GM18519 (cell line): ENCODE measurements at regions not wholly inside any gene's neighbourhood (a gene's known extent, or its start where the extent isn't known, plus 50 kb on each side); places are given as distances from the start of the nearest gene placed in this dataset.
A peak's percentile ranks its signal among the peaks of the same experiment; 100 is the strongest.

ENCODE experiments used
- ATAC-seq: cut with Tn5 transposase; IDR thresholded peaks from one replicate; pipeline ENCODE4 v1.9.1; 2021; ENCODE audit warnings: mild to moderate bottlenecking, moderate library complexity; ENCODE audit not compliant: unreplicated experiment, low FRiP score

DNA sequence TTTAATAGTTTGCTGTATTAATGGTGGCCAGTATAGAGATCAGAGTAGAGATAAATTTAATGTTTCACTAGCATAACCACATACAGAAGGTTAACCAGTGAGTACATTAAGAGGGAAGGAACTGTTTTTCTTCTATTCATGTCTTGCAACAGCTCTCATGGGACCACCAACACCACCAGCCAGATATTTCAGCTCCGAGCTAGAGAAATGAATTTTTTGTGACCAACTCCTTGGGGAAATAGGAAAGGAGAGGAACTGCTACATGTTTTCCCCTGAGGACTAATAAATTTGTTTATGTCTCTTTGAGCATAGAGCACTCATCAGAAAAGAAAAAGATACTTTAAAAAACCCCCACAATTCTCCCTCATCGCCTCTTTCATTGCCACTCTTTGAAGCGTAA lies 247.5 kb downstream of the MBNL1 start:
- no peak for ATAC-seq

DNA sequence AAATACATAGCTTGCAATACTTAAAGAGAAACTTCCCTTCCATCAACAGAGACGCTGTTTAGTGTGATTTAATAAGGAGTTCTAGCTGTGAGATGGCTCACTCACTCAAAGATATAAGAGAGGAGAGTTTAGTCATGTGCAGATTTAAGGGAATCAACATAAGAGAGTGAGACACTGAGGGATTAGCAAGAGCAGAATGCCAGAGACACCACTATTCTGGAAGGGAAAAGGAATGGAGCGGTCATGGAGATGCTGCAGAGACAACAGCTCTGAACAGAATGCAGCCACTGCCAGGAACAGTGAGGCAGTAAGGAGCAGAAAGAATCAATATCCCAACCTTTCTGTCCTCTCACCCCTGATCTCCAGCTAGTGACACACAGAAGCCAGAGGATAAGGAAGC lies 248.8 kb downstream of the MBNL1 start:
- ATAC-seq = no peak

DNA sequence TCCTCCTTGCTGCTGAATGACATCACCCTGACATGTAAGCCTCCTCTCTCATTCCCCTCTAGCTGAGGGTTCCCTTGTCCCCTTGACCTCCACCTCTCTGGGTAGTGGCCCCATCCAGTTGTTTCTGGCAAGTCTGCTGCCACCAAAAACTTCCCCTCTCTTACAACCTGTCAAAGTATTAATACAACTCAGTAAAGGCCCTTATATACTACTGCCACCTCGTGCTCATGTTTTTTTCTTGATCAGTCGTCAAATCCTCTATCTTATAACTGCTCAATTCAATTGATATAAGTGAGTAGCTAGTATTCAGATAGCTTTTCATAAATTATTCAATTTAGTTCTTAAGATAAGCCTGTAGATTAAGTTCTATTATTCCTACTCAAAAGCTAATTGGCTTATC lies 249.6 kb downstream of the MBNL1 start:
- peak; percentile 29 for ATAC-seq

DNA sequence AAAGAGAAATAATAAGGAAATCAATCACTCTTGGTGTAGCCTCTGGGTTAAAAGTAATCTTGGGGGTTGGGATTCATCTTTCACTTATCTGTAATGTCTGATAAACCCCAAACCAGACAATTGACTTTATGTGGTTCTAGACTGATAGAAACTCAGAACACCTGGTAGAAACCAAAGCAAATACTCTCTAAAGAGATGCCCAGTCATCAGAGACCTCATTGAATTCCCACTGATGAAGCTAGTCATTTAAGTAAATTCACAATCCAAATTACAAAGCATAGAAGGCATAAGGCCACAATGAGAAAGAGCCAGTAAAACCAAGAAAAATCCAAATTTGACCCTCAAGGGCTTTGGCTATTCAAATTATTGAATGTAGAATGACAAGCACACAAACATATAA lies 250.6 kb downstream of the MBNL1 start:
- ATAC-seq = peak; percentile 61

DNA sequence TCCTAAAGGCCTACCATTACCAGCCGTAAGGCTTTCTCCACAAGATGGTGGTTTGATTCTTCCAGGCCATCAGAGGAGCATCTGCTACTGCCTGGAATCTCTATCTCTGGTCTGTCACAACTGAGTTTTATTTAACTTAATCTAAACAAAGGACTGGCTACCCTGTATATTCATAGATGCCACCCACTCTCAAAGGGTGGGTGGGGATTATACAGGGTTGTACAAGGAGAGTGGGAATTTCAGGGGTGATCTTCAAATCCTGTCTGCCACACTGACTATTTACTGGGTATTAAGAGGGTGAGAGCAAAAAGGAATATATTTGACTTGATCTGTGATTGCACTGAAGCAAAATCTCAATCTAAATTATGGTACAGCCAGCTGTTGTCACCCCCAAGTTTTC lies 253.3 kb downstream of the MBNL1 start:
- no peak for ATAC-seq

DNA sequence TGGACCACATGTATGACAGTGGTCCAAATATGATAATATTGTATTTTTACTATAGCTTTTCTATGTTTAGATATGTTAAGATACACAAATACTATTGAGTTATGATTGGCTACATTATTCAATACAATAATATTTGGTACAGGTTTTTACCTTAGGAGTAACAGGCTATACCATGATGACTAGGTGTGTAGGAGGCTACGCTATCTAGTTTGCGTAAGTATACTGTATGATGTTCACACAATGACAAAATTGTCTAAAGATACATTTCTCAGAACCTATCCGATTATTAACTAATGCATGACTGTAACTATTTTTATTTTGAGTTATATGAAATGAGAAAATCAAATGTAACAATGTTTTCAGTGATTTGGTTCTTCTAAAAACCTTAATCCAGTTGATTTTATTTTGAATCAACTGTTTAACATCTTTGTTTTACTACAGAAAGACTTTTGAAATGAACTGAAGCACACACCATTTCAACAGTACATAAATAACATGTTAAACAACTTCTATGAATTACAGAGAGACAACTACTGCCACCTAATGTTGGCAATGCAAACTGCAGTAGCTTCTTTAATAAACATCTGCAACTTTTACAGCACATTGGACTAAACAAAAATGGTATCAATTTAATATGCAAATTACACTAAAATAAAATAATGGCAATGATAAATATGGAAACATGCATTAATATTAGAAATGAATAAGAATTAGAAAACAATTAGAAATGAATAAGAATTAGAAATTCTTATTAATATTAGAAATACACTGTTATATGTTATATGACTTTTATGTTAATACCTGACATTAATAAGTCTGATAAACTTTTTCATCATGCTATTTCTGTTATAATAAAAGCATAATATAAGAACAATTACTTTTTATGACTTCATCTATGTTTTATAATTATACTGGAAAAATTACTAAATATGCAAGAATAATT lies 255.7 kb downstream of the MBNL1 start:
- peak; percentile 52 for ATAC-seq

DNA sequence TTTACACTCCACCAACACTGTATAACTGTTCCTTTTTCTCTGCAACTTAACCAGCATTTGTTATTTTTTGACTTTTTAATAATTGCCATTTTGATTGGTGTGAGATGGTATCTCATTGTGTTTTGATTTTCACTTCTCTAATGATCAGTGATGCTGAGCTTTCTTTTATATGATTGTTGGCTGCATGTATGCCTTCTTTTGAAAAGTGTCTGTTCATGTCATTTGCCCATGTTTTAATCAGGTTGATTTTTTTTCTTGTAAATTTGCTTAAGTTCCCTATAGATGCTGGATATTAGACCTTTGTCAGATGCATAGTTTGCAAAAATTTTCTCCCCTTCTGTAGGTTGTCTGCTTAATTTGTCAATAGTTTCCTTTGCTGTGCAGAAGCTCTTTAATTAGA lies 263.0 kb downstream of the MBNL1 start:
- ATAC-seq = no peak

DNA sequence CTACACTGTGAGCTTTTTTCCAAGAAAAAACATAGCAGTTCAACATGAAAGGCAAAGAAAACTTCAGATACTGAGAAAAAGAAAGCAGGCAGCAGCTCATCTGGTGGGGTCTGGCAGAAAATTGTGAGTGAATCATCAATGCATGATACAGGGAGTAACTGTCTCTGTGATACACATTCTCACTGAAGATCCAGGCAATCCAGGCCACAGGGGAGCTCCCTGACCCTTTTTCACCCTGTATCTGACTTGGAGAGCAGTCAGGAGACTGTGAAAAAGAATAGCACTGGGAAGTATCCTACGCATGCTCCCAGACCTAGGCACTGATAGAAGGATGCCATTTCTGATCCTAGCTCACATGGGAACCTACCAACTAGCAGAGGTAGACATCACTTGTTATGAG lies 269.8 kb downstream of the MBNL1 start:
- ATAC-seq = no peak

DNA sequence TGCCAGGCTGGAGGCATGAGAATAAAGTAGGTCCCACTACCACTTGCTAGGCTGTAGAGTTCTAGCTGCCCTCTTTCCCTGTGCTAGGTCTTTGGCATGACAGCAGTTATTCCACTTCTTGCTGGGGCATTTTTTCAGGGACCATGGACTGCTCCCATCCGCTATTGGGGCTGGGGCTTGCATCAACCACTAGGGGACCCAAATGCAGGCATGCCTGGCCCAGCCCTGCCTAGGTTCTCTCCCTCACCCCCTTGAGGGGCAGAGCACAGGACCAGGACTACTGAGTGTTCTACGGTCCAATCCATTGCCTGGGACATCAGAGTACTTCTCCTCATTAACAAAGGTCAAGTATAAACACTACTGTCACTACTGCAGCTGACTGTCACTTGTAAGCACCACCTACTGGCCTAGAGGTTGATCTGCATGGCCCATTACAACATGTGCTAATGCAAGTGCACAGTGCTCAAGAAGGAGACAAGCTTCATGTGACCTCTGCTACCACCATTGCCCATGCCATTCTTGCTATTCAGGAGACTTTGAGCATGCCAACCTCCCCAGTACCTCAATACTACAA lies 270.5 kb downstream of the MBNL1 start:
- ATAC-seq = no peak

DNA sequence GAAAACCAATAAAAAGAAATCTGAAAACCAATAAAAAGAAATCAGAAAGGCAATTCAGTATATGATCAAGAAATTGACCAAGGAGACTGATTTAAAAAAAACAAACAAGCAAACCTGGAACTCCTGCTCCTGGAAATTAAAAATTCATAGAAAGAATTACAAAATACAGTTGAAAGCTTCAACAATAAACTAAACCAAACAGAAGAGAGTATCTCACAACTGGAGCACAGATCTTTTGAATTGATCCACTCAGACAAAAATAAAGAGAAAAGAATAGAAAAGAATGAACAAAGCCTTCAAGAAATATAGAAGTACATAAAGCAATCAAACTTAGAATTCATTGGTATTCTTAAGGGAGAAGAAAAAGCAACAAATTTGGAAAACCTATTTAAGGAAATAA lies 271.4 kb downstream of the MBNL1 start:
- no peak for ATAC-seq

DNA sequence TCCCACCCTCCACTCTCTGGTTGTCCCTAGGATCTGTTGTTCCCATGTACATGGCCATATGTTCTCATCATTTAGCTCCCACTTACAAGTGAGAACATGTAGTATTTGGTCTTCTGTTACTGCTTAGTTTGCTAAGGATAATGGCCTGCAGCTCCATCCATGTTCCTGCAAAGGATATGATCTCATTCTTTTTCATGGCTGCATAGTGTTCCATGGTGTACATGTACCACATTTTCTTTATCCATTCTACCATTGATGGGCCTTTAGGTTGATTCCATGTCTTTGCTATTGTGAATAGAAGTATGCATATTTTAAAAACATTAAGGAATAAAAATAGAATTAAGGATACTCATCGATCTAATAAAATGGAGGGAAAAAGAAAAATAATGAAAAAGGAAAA lies 278.4 kb downstream of the MBNL1 start:
- ATAC-seq = no peak

DNA sequence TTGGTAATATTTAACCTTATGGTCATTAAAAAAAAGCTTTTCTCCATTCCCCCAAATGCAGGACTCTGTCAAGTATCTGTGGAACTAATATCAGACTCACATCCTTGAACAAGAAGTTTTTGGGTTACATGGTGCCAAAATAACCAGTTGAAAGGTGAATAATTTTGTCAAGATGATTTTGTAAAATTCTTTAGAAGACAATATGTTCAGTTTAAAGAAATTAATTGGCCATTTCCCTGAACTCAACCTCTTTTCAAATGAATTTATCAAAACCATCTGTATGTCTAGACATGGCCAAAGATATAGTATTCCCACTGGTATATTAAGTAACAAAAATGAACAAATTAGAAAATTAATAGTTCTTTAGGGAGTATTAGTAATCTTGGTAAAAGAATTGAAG lies 280.5 kb downstream of the MBNL1 start:
- no peak for ATAC-seq

DNA sequence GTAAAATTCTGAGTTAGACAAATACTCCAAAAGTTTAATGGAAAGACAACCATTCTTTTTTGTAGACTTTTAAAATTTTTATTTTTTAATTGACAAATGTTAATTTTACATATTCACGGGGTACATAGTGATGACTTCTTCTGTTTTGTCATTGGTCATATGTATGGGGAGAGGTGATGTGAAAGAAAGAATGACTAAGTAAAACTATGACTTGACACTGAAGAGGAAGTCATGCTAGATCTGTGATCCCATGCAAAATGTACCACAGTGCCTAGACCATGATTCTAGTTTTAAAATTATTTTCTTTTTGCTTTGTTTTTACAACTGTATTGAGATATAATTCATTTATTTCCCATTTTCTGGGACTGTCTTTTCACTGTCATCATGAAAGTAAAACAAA lies 281.6 kb downstream of the MBNL1 start:
- no peak for ATAC-seq

DNA sequence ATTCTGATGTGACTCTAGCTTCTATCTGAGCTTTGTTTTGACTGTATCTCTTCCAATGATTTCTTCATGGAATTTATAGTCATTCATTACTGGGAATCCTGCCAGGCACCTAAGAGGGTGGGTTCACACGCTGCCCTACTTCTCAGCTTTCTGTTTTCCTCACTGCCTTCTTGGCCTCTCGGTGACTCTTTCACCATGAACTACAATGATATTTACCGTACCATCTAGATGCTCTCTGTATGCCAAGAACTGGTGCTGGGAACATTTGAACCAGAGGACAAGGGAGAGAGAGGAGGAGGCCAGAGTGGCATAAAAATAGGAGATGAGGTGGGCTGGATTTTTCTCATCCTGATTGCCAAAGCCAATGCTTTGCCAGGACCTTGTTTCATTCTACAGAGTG lies 280.0 kb upstream of the P2RY1 start:
- ATAC-seq = no peak

DNA sequence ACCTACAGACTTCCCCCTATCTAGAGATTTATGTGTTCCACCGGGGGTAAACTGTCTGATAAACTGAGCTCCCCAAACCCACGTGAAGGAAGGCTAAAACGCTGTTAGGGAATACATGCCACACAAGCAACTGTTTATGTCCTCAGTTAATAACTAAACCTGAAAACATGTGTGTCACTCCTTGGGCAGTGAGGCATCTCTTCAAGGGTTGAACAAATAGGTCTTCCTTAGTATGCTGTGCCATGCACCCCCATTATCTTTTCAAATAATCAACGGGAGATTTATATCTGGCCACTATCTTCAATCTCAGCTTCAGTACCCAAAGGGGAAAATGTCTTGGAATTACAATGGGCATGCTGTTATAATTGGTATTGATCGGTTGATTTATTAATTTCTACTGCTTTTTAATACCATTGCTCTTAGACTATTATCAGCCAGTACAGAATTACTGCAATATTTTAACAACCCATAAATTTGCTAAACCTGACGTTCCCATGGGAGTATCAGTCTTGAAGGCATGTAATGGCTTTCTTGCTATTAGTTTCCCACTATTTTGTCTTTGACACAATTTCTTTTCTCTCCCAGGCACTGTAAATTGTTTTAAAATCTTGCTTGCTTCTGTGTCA lies 279.2 kb upstream of the P2RY1 start:
- ATAC-seq = no peak

DNA sequence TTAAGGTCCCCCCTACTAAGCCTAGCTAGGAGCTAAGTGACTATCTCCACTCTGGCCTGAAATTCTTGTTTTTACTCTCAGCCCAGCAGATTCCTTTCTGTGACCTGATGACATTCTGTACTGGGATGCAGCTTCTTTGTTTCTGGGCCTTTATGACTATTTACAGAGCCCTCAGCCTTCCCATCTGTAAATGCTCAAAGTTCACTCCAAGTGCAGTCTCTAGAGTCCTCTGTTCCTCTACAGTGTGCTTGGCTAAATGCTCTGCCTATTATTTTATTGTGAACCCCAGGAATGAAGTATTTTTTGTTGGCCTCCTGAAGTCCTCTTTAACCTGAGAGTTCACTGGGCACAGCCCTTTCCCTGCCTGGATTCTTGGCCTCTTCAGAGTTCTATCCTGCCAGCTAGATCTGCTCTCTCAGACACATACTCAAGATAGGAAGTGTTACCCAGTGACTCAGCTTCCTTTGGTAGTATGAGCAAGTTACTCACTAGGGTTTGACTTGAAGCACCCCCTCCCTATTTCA lies 278.1 kb upstream of the P2RY1 start:
- ATAC-seq = no peak

DNA sequence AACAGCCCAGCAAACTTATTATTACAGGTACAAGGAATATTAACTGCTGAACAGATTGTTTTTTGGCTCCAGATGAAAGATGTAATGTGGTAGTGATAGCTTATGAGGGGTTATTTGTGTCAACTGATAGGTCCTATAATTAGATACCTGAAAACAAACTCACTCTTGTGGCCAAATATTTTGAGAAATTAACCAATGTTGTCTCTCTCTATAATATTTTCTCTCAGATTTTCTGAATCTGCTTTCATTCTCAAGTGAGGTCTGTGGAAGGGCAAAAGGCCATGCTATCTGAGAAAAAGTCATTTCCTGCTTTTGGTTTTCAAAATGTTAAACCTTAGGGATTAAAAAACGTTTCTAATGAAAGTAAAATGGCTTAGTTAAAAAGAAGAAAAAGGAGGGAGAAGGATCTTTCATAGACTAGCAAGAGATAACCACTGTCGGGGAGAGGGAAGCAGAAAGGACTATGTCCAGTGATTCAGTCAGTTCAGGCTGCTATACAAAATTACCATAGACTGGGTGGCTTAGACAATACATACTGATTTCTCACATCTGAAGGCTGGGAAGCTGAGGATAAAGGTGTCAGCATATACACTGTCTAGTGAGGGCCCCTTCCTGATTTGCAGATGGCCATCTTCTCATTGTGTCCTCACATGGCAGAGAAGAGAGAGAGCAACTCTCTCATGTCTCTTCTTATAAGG lies 277.5 kb upstream of the P2RY1 start:
- ATAC-seq = no peak

DNA sequence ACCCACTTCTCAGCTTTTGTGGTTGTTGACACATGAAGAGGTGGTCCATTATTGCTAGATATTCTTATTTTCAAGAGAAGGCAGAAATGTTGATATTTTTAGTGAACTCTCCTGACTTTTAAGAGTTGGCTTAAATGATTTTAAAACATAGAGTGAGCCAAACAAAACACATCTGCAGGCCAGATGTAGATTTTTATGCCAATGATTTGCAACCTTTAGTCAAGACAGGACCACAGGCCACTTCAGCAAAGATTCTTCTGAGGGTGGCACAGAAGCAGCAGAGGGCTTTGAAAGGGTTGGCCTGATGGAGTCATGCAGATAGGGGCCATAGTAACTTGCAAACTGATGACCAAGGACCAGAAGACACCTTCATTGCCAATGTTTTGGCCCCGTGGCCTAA lies 276.5 kb upstream of the P2RY1 start:
- no peak for ATAC-seq

DNA sequence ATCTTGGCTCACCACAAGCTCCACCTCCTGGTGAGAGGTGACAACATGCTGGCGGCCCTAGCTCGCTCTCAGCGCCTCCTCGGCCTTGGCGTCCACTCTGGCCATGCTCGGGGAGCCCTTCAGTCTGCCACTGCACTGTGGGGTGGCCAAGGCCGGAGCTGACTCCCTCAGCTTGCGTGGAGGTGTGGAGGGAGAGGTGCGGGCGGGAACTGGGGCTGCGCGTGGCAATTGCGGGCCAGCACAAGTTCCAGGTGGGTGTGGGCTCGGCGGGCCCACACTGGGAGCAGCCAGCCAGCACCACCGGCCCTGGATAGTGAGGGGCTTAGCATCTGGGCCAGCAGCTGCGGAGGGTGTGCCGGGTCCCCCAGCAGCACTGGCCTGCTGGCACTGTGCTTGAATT lies 275.7 kb upstream of the P2RY1 start:
- no peak for ATAC-seq

DNA sequence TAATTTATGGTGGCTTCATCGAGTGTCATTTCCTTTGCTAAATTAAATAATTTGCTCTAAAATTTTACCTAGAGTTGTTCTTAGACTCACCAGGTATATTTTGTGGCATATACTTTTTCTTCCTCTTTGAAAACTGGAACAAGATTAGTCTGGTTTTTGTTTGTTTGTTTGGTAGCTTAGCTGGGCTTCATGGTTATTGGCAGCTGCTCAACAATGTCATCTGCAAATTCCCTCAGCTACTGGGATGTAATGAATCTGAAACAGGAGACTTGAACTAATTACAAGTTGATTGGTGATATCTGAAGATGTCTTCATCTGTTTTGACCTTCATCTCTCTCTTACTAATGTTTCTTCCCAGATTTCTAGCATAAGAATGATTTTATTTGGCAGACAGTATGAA lies 270.5 kb upstream of the P2RY1 start:
- ATAC-seq = no peak
